Tongue (tissue), 1 donor: ENCODE measurements at regions not wholly inside any gene's neighbourhood (a gene's known extent, or its start where the extent isn't known, plus 50 kb on each side); places are given as distances from the start of the nearest gene placed in this dataset.
"Not testable (repeated sequence)": the region's sequence is repeated elsewhere in the genome, so short reads cannot be mapped to it uniquely, and the experiment has no call there.

Experiments used
- DNase-seq: peaks from one replicate; pipeline ENCODE4 v3.0.0-alpha.2; 2015

- DNase-seq, result no peak
These were observed 1038.6 kb upstream of the SLC39A10 start for GRCh38 chr2:194618432-194618831.

- no peak for DNase-seq
These were observed 1040.7 kb upstream of the SLC39A10 start for GRCh38 chr2:194616334-194616733.

GRCh38 chr2:194610297-194610696 is 1046.7 kb upstream of the SLC39A10 start:
- DNase-seq, result no peak

- no peak for DNase-seq
These were observed 1053.6 kb upstream of the SLC39A10 start for GRCh38 chr2:194603429-194603828.

- DNase-seq, result no peak
These were observed 1054.3 kb upstream of the SLC39A10 start for GRCh38 chr2:194602750-194603149.

- no peak for DNase-seq
These were observed 1065.8 kb upstream of the SLC39A10 start for GRCh38 chr2:194591192-194591591.

- DNase-seq, result no peak
These were observed 1069.2 kb upstream of the SLC39A10 start for GRCh38 chr2:194587739-194588270.

GRCh38 chr2:194567661-194568017 is 1089.4 kb upstream of the SLC39A10 start:
- no peak for DNase-seq

- no peak for DNase-seq
These were observed 1089.9 kb upstream of the SLC39A10 start for GRCh38 chr2:194566907-194567660.

GRCh38 chr2:194564422-194564821 is 1092.6 kb upstream of the SLC39A10 start:
- no peak for DNase-seq

GRCh38 chr2:194562329-194562728 is 1094.7 kb upstream of the SLC39A10 start:
- no peak for DNase-seq

GRCh38 chr2:194559964-194560363 is 1097.1 kb upstream of the SLC39A10 start:
- DNase-seq, result no peak

- DNase-seq, result no peak
These were observed 1097.5 kb upstream of the SLC39A10 start for GRCh38 chr2:194559523-194559922.

- no peak for DNase-seq
These were observed 1099.0 kb upstream of the SLC39A10 start for GRCh38 chr2:194557993-194558392.

GRCh38 chr2:194556629-194557028 is 1100.4 kb upstream of the SLC39A10 start:
- no peak for DNase-seq

GRCh38 chr2:194553980-194554379 is 1103.0 kb upstream of the SLC39A10 start:
- no peak for DNase-seq

- DNase-seq, result no peak
These were observed 1106.3 kb upstream of the SLC39A10 start for GRCh38 chr2:194550702-194551101.

GRCh38 chr2:194549387-194549786 is 1107.6 kb upstream of the SLC39A10 start:
- no peak for DNase-seq

- peak; percentile 12 for DNase-seq
These were observed 1111.0 kb upstream of the SLC39A10 start for GRCh38 chr2:194545978-194546377.

- no peak for DNase-seq
These were observed 1117.6 kb upstream of the SLC39A10 start for GRCh38 chr2:194539425-194539824.

- DNase-seq, result no peak
These were observed 1130.9 kb upstream of the SLC39A10 start for GRCh38 chr2:194526121-194526520.

- no peak for DNase-seq
These were observed 1142.7 kb upstream of the SLC39A10 start for GRCh38 chr2:194514281-194514680.

GRCh38 chr2:194511070-194511469 is 1146.0 kb upstream of the SLC39A10 start:
- DNase-seq, result peak; percentile 1

- not testable (repeated sequence) for DNase-seq
These were observed 1152.2 kb upstream of the SLC39A10 start for GRCh38 chr2:194504876-194505275.
